Skeletal muscle satellite cell (primary cell): ENCODE measurements at regions not wholly inside any gene's neighbourhood (a gene's known extent, or its start where the extent isn't known, plus 50 kb on each side); places are given as distances from the start of the nearest gene placed in this dataset.

Experiments
- H3K27me3 ChIP-seq: 2 replicates; pipeline ENCODE4 v1.7.0; 2013; ENCODE audit warnings: low read length; ENCODE audit not compliant: control insufficient read depth, insufficient read depth
- H3K36me3 ChIP-seq: 2 replicates; pipeline ENCODE4 v1.7.0; 2013; ENCODE audit warnings: mild to moderate bottlenecking, control low read depth, low read length; ENCODE audit not compliant: insufficient read depth
- H3K4me1 ChIP-seq: 2 replicates; pipeline ENCODE4 v1.7.0; 2013; ENCODE audit warnings: low read length; ENCODE audit not compliant: control insufficient read depth, insufficient read depth
- H3K4me2 ChIP-seq: 2 replicates; pipeline ENCODE4 v1.7.0; 2013; ENCODE audit warnings: mild to moderate bottlenecking, low read length
- H3K4me3 ChIP-seq: 2 replicates; pipeline ENCODE4 v1.7.0; 2013; ENCODE audit warnings: low read length
- H3K9ac ChIP-seq: 2 replicates; pipeline ENCODE4 v1.7.0; 2013; ENCODE audit warnings: mild to moderate bottlenecking, low read depth, low read length, moderate library complexity
- H3K9me3 ChIP-seq: replicated peaks from 2 replicates; pipeline ENCODE4 v1.7.0; 2013; ENCODE audit warnings: mild to moderate bottlenecking, control low read depth, low read length

GRCh38 chr4:155530290-155530689 lies 136.4 kb upstream of the GUCY1A1 start:
- no peak overlapping the region for H3K4me2 ChIP-seq
- no peak overlapping the region for H3K9ac ChIP-seq
- no peak overlapping the region for H3K4me3 ChIP-seq
- H3K9me3 ChIP-seq, result no peaks in the 10 kb centered on the region
- no peaks in the 10 kb centered on the region for H3K36me3 ChIP-seq
- no peaks in the 10 kb centered on the region for H3K27me3 ChIP-seq
- no peaks in the 10 kb centered on the region for H3K4me1 ChIP-seq

- no peaks in the 10 kb centered on the region for H3K4me1 ChIP-seq
- no peaks in the 10 kb centered on the region for H3K36me3 ChIP-seq
- no peaks in the 10 kb centered on the region for H3K9me3 ChIP-seq
- no peak overlapping the region for H3K4me2 ChIP-seq
- no peak overlapping the region for H3K9ac ChIP-seq
- H3K4me3 ChIP-seq, result no peak overlapping the region
- H3K27me3 ChIP-seq, result no peaks in the 10 kb centered on the region
Measured at GRCh38 chr4:155529716-155530115, 136.9 kb upstream of the GUCY1A1 start.

- H3K9ac ChIP-seq, result no peak overlapping the region
- H3K9me3 ChIP-seq, result no peaks in the 10 kb centered on the region
- no peaks in the 10 kb centered on the region for H3K27me3 ChIP-seq
- H3K4me1 ChIP-seq, result no peaks in the 10 kb centered on the region
- no peak overlapping the region for H3K4me3 ChIP-seq
- no peaks in the 10 kb centered on the region for H3K36me3 ChIP-seq
- H3K4me2 ChIP-seq, result no peak overlapping the region
Measured at GRCh38 chr4:155529272-155529671, 137.4 kb upstream of the GUCY1A1 start.

- H3K4me2 ChIP-seq, result no peak overlapping the region
- H3K27me3 ChIP-seq, result no peaks in the 10 kb centered on the region
- H3K4me3 ChIP-seq, result no peak overlapping the region
- no peaks in the 10 kb centered on the region for H3K9me3 ChIP-seq
- H3K9ac ChIP-seq, result no peak overlapping the region
- H3K4me1 ChIP-seq, result no peaks in the 10 kb centered on the region
- no peaks in the 10 kb centered on the region for H3K36me3 ChIP-seq
Measured at GRCh38 chr4:155526452-155527169, 140.0 kb upstream of the GUCY1A1 start.

GRCh38 chr4:155524926-155525455 lies 141.7 kb upstream of the GUCY1A1 start:
- Histone ChIP-seq H3K36me3 (no peaks in the 10 kb centered on the region), H3K4me1 (no peaks in the 10 kb centered on the region)

GRCh38 chr4:155523358-155523757 lies 143.3 kb upstream of the GUCY1A1 start:
- Histone ChIP-seq H3K9ac (no peak overlapping the region), H3K9me3 (no peaks in the 10 kb centered on the region), H3K4me3 (no peak overlapping the region)

More at GRCh38 chr4:155524926-155525455, 141.7 kb upstream of the GUCY1A1 start:
- Histone ChIP-seq H3K4me2 (no peak overlapping the region), H3K9ac (no peak overlapping the region), H3K4me3 (no peak overlapping the region), H3K27me3 (no peaks in the 10 kb centered on the region), H3K9me3 (no peaks in the 10 kb centered on the region)

GRCh38 chr4:155522201-155522600 lies 144.4 kb upstream of the GUCY1A1 start:
- H3K36me3 ChIP-seq, result no peaks in the 10 kb centered on the region
- H3K9me3 ChIP-seq, result no peaks in the 10 kb centered on the region
- H3K4me3 ChIP-seq, result no peak overlapping the region
- no peaks in the 10 kb centered on the region for H3K27me3 ChIP-seq
- H3K4me1 ChIP-seq, result no peaks in the 10 kb centered on the region
- no peak overlapping the region for H3K9ac ChIP-seq
- no peak overlapping the region for H3K4me2 ChIP-seq

More at GRCh38 chr4:155523358-155523757, 143.3 kb upstream of the GUCY1A1 start:
- H3K4me1 ChIP-seq, result no peaks in the 10 kb centered on the region
- H3K36me3 ChIP-seq, result no peaks in the 10 kb centered on the region
- no peak overlapping the region for H3K4me2 ChIP-seq
- no peaks in the 10 kb centered on the region for H3K27me3 ChIP-seq

- no peak overlapping the region for H3K4me2 ChIP-seq
- H3K9me3 ChIP-seq, result no peaks in the 10 kb centered on the region
- no peaks in the 10 kb centered on the region for H3K4me1 ChIP-seq
- no peak overlapping the region for H3K4me3 ChIP-seq
- no peak overlapping the region for H3K9ac ChIP-seq
- H3K27me3 ChIP-seq, result no peaks in the 10 kb centered on the region
- H3K36me3 ChIP-seq, result no peaks in the 10 kb centered on the region
Measured at GRCh38 chr4:155521382-155521781, 144.6 kb upstream of the MAP9 start.

- Histone ChIP-seq H3K9ac (no peak overlapping the region), H3K36me3 (no peaks in the 10 kb centered on the region), H3K9me3 (no peaks in the 10 kb centered on the region), H3K4me1 (no peaks in the 10 kb centered on the region), H3K4me3 (no peak overlapping the region), H3K4me2 (no peak overlapping the region), H3K27me3 (no peaks in the 10 kb centered on the region)
Measured at GRCh38 chr4:155515444-155516075, 138.8 kb upstream of the MAP9 start.

GRCh38 chr4:155514628-155515027 lies 137.9 kb upstream of the MAP9 start:
- H3K4me1 ChIP-seq, result no peaks in the 10 kb centered on the region
- no peak overlapping the region for H3K4me3 ChIP-seq
- no peaks in the 10 kb centered on the region for H3K36me3 ChIP-seq

GRCh38 chr4:155512817-155513216 lies 136.1 kb upstream of the MAP9 start:
- H3K4me1 ChIP-seq, result no peaks in the 10 kb centered on the region

More at GRCh38 chr4:155514628-155515027, 137.9 kb upstream of the MAP9 start:
- Histone ChIP-seq H3K27me3 (no peaks in the 10 kb centered on the region), H3K4me2 (no peak overlapping the region), H3K9ac (no peak overlapping the region), H3K9me3 (no peaks in the 10 kb centered on the region)

More at GRCh38 chr4:155512817-155513216, 136.1 kb upstream of the MAP9 start:
- H3K4me2 ChIP-seq, result no peak overlapping the region
- H3K9ac ChIP-seq, result no peak overlapping the region
- no peaks in the 10 kb centered on the region for H3K27me3 ChIP-seq
- no peaks in the 10 kb centered on the region for H3K36me3 ChIP-seq
- no peak overlapping the region for H3K4me3 ChIP-seq
- no peaks in the 10 kb centered on the region for H3K9me3 ChIP-seq
